ENCODE measurements at regions not wholly inside any gene's neighbourhood (a gene's known extent, or its start where the extent isn't known, plus 50 kb on each side); places are given as distances from the start of the nearest gene placed in this dataset.

DNA sequence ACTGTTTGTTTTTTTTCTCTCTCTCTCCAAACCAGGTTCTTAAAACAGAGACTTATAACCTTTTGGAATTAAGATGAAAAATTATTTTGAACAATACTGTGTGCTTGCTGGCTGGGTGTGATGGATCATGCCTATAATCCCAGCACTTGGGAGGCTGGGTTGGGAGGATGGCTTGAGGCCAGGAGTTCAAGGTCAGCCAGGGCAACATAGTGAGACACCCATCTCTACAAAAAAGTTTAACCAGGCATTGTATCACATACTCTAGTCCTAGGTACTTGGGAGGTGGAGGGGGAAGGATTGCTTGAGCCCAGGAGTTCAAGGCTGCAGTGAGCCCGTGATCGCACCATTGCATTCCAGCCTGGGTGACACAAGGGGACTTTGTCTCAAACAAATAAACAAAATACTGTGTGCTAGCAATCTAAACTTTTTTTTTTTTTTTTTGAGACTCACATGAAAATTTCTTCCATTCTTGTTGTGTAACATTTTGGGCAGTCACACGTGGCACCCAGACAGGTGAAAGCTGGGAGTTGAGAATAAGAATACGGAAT, 379.6 kb downstream of the ETNK1 start:
- POLR2A ChIA-PET (ENCODE audit: unreplicated experiment), result no interaction called here
- no peak overlapping the region for H2BK120ac ChIP-seq (ENCODE audit: low read depth, low read length)
- no peaks in the 10 kb centered on the region for H3K79me1 ChIP-seq (ENCODE audit: low read depth in 1 of 2, low read length in 2 of 2)
- H3K23ac ChIP-seq (ENCODE audit: low read depth, low read length), result no peak overlapping the region
- BruUV-seq (replicated peaks), result no TSS peak
- no peak overlapping the region for H2BK5ac ChIP-seq (ENCODE audit: low read depth, low read length, poor library complexity, severe bottlenecking)
- H4K8ac ChIP-seq (ENCODE audit: low read depth in 2 of 2, low read length in 2 of 2), result no peak overlapping the region
- no peak overlapping the region for H2AK5ac ChIP-seq (ENCODE audit: low read depth, low read length)
- peaks cover 2% of the 10 kb centered on the region; the same call in 1 of the 2 replicates for H3K27me3 ChIP-seq (ENCODE audit: control insufficient read depth, insufficient read depth, low read length)
- H3K9me1 ChIP-seq (ENCODE audit: insufficient read depth, low read length), result no peaks in the 10 kb centered on the region
- H3K18ac ChIP-seq (ENCODE audit: low read depth, low read length), result no peak overlapping the region
- H3K9ac ChIP-seq (ENCODE audit: low read depth, low read length), result no peak overlapping the region
- no peak overlapping the region for H4K5ac ChIP-seq (ENCODE audit: low read depth, low read length)
- no peak overlapping the region for H3K4ac ChIP-seq (ENCODE audit: low read depth, low read length)
- H2BK15ac ChIP-seq (ENCODE audit: low read depth, low read length), result no peak overlapping the region
- no peaks in the 10 kb centered on the region for H3K9me3 ChIP-seq (ENCODE audit: control insufficient read depth, insufficient read depth, low read length)
- no peak overlapping the region for H2AK9ac ChIP-seq (replicated peaks; ENCODE audit: low read depth, low read length, poor library complexity)
- no peak overlapping the region for H3K4me3 ChIP-seq (ENCODE audit: insufficient read depth, low read depth, low read length)
- no peak overlapping the region for H3K27ac ChIP-seq (ENCODE audit: insufficient read depth, low read length)
- H3K4me2 ChIP-seq (ENCODE audit: low read depth, low read length), result no peak overlapping the region
- no peak overlapping the region for H2BK20ac ChIP-seq (ENCODE audit: low read depth, low read length)
- intact Hi-C loops (cut with micrococcal nuclease), result no loop called here
- no peak for DNase-seq
- no peak overlapping the region for H4K91ac ChIP-seq (ENCODE audit: insufficient read depth, low read depth, low read length)
- H4K20me1 ChIP-seq (ENCODE audit: insufficient read depth, low read length), result no peaks in the 10 kb centered on the region
- dilution Hi-C loops (cut with HindIII; ENCODE audit: low sequenced_read_pairs, unreplicated experiment), result no loop called here
- TF ChIP-seq, protein P1, sequence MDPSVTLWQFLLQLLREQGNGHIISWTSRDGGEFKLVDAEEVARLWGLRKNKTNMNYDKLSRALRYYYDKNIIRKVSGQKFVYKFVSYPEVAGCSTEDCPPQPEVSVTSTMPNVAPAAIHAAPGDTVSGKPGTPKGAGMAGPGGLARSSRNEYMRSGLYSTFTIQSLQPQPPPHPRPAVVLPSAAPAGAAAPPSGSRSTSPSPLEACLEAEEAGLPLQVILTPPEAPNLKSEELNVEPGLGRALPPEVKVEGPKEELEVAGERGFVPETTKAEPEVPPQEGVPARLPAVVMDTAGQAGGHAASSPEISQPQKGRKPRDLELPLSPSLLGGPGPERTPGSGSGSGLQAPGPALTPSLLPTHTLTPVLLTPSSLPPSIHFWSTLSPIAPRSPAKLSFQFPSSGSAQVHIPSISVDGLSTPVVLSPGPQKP (IDR thresholded peaks at IDR 0.05; ENCODE audit: borderline replicate concordance, low read depth, low read length), result no peak
- TF ChIP-seq, protein P2, sequence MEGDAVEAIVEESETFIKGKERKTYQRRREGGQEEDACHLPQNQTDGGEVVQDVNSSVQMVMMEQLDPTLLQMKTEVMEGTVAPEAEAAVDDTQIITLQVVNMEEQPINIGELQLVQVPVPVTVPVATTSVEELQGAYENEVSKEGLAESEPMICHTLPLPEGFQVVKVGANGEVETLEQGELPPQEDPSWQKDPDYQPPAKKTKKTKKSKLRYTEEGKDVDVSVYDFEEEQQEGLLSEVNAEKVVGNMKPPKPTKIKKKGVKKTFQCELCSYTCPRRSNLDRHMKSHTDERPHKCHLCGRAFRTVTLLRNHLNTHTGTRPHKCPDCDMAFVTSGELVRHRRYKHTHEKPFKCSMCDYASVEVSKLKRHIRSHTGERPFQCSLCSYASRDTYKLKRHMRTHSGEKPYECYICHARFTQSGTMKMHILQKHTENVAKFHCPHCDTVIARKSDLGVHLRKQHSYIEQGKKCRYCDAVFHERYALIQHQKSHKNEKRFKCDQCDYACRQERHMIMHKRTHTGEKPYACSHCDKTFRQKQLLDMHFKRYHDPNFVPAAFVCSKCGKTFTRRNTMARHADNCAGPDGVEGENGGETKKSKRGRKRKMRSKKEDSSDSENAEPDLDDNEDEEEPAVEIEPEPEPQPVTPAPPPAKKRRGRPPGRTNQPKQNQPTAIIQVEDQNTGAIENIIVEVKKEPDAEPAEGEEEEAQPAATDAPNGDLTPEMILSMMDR (conservative IDR thresholded peaks at IDR 0.05; ENCODE audit: low read depth, low read length), result no peak
- TF ChIP-seq, protein P3, sequence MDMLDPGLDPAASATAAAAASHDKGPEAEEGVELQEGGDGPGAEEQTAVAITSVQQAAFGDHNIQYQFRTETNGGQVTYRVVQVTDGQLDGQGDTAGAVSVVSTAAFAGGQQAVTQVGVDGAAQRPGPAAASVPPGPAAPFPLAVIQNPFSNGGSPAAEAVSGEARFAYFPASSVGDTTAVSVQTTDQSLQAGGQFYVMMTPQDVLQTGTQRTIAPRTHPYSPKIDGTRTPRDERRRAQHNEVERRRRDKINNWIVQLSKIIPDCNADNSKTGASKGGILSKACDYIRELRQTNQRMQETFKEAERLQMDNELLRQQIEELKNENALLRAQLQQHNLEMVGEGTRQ (IDR thresholded peaks at IDR 0.05; ENCODE audit: low read depth, low read length), result no peak
- H3K36me3 ChIP-seq (ENCODE audit: control insufficient read depth, insufficient read depth, low read length), result no peaks in the 10 kb centered on the region
- CTCF ChIA-PET, result no interaction called here
- no peak overlapping the region for H2AFZ ChIP-seq (replicated peaks; ENCODE audit: low read length, poor library complexity)
- H3K56ac ChIP-seq (ENCODE audit: extremely low read depth, insufficient read depth, low read length), result no peak overlapping the region
- no peaks in the 10 kb centered on the region for H3K4me1 ChIP-seq (ENCODE audit: control insufficient read depth, insufficient read depth, low read length)
- ATAC-seq (ENCODE audit: low read depth), result no peak
- in situ Hi-C loops (cut with MboI; ENCODE audit: low sequenced_read_pairs), result no loop called here
- 100% methylated on average over 1 of the region's 4 CpGs; no CpG with 5 or more reads in 1 of the 2 experiments for WGBS, 2 experiments (ENCODE audit: extremely low coverage in 2 of 2, insufficient read length in 1 of 2)
- H3K14ac ChIP-seq (replicated peaks; ENCODE audit: low read depth, low read length), result no peak overlapping the region
